H1 (cell line): ENCODE measurements at regions not wholly inside any gene's neighbourhood (a gene's known extent, or its start where the extent isn't known, plus 50 kb on each side); places are given as distances from the start of the nearest gene placed in this dataset.

Experiments used
- EGR1 ChIP-seq: IDR thresholded peaks from 2 replicates; pipeline ENCODE4 v1.6.1; 2011; ENCODE audit warnings: low read depth, low read length, borderline replicate concordance
- KDM4A ChIP-seq: IDR thresholded peaks from one replicate; pipeline ENCODE4 v1.7.1; 2012; ENCODE audit warnings: low read depth, mild to moderate bottlenecking, moderate library complexity, low read length, inconsistent platforms; ENCODE audit not compliant: severe bottlenecking
- SIRT6 ChIP-seq: IDR thresholded peaks from one replicate; pipeline ENCODE4 v1.7.1; 2012; ENCODE audit warnings: low read length, inconsistent platforms
- TF ChIP-seq, protein P1 (sequence below): fragments of 300-600 bp; sonication (generic); IDR thresholded peaks from 2 replicates; pipeline ENCODE4 v1.7.1; 2012; ENCODE audit warnings: low read length, moderate library complexity, mild to moderate bottlenecking, inconsistent platforms; ENCODE audit not compliant: insufficient replicate concordance

DNA sequence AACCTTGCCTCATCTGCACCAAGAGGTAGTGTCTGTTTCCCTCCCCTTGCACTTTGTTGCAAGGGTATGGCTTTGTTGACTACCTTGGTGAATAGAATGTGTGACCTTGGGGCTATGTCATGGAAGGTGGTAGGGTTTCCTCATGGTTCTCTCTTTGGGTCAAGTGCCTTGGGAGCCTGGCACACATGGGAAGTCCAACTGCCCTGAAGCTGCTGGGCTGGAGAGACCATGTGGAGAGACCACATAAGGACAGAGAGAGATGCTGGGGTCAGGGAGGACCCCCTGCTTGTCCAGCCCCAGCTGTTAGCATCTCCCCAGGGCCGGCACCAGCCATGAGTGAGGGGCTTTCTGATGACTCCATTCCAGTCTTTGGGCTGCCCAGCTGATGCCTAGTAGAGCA is 95.5 kb upstream of the PAX1 start (continued):
- TF ChIP-seq, protein P1, sequence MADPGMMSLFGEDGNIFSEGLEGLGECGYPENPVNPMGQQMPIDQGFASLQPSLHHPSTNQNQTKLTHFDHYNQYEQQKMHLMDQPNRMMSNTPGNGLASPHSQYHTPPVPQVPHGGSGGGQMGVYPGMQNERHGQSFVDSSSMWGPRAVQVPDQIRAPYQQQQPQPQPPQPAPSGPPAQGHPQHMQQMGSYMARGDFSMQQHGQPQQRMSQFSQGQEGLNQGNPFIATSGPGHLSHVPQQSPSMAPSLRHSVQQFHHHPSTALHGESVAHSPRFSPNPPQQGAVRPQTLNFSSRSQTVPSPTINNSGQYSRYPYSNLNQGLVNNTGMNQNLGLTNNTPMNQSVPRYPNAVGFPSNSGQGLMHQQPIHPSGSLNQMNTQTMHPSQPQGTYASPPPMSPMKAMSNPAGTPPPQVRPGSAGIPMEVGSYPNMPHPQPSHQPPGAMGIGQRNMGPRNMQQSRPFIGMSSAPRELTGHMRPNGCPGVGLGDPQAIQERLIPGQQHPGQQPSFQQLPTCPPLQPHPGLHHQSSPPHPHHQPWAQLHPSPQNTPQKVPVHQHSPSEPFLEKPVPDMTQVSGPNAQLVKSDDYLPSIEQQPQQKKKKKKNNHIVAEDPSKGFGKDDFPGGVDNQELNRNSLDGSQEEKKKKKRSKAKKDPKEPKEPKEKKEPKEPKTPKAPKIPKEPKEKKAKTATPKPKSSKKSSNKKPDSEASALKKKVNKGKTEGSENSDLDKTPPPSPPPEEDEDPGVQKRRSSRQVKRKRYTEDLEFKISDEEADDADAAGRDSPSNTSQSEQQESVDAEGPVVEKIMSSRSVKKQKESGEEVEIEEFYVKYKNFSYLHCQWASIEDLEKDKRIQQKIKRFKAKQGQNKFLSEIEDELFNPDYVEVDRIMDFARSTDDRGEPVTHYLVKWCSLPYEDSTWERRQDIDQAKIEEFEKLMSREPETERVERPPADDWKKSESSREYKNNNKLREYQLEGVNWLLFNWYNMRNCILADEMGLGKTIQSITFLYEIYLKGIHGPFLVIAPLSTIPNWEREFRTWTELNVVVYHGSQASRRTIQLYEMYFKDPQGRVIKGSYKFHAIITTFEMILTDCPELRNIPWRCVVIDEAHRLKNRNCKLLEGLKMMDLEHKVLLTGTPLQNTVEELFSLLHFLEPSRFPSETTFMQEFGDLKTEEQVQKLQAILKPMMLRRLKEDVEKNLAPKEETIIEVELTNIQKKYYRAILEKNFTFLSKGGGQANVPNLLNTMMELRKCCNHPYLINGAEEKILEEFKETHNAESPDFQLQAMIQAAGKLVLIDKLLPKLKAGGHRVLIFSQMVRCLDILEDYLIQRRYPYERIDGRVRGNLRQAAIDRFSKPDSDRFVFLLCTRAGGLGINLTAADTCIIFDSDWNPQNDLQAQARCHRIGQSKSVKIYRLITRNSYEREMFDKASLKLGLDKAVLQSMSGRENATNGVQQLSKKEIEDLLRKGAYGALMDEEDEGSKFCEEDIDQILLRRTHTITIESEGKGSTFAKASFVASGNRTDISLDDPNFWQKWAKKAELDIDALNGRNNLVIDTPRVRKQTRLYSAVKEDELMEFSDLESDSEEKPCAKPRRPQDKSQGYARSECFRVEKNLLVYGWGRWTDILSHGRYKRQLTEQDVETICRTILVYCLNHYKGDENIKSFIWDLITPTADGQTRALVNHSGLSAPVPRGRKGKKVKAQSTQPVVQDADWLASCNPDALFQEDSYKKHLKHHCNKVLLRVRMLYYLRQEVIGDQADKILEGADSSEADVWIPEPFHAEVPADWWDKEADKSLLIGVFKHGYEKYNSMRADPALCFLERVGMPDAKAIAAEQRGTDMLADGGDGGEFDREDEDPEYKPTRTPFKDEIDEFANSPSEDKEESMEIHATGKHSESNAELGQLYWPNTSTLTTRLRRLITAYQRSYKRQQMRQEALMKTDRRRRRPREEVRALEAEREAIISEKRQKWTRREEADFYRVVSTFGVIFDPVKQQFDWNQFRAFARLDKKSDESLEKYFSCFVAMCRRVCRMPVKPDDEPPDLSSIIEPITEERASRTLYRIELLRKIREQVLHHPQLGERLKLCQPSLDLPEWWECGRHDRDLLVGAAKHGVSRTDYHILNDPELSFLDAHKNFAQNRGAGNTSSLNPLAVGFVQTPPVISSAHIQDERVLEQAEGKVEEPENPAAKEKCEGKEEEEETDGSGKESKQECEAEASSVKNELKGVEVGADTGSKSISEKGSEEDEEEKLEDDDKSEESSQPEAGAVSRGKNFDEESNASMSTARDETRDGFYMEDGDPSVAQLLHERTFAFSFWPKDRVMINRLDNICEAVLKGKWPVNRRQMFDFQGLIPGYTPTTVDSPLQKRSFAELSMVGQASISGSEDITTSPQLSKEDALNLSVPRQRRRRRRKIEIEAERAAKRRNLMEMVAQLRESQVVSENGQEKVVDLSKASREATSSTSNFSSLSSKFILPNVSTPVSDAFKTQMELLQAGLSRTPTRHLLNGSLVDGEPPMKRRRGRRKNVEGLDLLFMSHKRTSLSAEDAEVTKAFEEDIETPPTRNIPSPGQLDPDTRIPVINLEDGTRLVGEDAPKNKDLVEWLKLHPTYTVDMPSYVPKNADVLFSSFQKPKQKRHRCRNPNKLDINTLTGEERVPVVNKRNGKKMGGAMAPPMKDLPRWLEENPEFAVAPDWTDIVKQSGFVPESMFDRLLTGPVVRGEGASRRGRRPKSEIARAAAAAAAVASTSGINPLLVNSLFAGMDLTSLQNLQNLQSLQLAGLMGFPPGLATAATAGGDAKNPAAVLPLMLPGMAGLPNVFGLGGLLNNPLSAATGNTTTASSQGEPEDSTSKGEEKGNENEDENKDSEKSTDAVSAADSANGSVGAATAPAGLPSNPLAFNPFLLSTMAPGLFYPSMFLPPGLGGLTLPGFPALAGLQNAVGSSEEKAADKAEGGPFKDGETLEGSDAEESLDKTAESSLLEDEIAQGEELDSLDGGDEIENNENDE: no peak
- TF ChIP-seq EGR1: no peak
- TF ChIP-seq SIRT6: no peak
- TF ChIP-seq KDM4A: no peak
- TF ChIP-seq, all 59 proteins: peak for 0
